CD4-positive, alpha-beta T cell treated with Interleukin-21 for 1 hour (primary cell): ENCODE measurements at regions not wholly inside any gene's neighbourhood (a gene's known extent, or its start where the extent isn't known, plus 50 kb on each side); places are given as distances from the start of the nearest gene placed in this dataset.
"Not testable (repeated sequence)": the region's sequence is repeated elsewhere in the genome, so short reads cannot be mapped to it uniquely, and the experiment has no call there.

ENCODE experiments used
- DNase-seq: peaks from one replicate; pipeline ENCODE4 v3.0.0-alpha.2; 2020

- no peak for DNase-seq
These were observed 816.9 kb upstream of the SLC10A2 start for GRCh38 chr13:103883164-103883563.

GRCh38 chr13:103880146-103880545, 813.9 kb upstream of the SLC10A2 start:
- DNase-seq = not testable (repeated sequence)

- DNase-seq = no peak
These were observed 812.8 kb upstream of the SLC10A2 start for GRCh38 chr13:103878891-103879605.

GRCh38 chr13:103876571-103876970, 810.4 kb upstream of the SLC10A2 start:
- no peak for DNase-seq

- DNase-seq = no peak
These were observed 807.5 kb upstream of the SLC10A2 start for GRCh38 chr13:103873725-103874124.

GRCh38 chr13:103866048-103866447, 799.8 kb upstream of the SLC10A2 start:
- DNase-seq = no peak

GRCh38 chr13:103862525-103862924, 796.3 kb upstream of the SLC10A2 start:
- DNase-seq = no peak

GRCh38 chr13:103859952-103860351, 793.7 kb upstream of the SLC10A2 start:
- no peak for DNase-seq

- DNase-seq = no peak
These were observed 785.8 kb upstream of the SLC10A2 start for GRCh38 chr13:103852036-103852435.

- no peak for DNase-seq
These were observed 778.3 kb upstream of the SLC10A2 start for GRCh38 chr13:103844471-103844870.

GRCh38 chr13:103839460-103839859, 773.2 kb upstream of the SLC10A2 start:
- no peak for DNase-seq

GRCh38 chr13:103835052-103835451, 768.8 kb upstream of the SLC10A2 start:
- DNase-seq = no peak

GRCh38 chr13:103833294-103833852, 767.2 kb upstream of the SLC10A2 start:
- DNase-seq = no peak

- DNase-seq = no peak
These were observed 749.4 kb upstream of the SLC10A2 start for GRCh38 chr13:103815619-103816018.

GRCh38 chr13:103812971-103813370, 746.8 kb upstream of the SLC10A2 start:
- DNase-seq = no peak

GRCh38 chr13:103812558-103812957, 746.3 kb upstream of the SLC10A2 start:
- DNase-seq = no peak

GRCh38 chr13:103810026-103810425, 743.8 kb upstream of the SLC10A2 start:
- DNase-seq = no peak

- DNase-seq = no peak
These were observed 739.6 kb upstream of the SLC10A2 start for GRCh38 chr13:103805771-103806170.

GRCh38 chr13:103803349-103803748, 737.1 kb upstream of the SLC10A2 start:
- DNase-seq = no peak

GRCh38 chr13:103799028-103799427, 732.8 kb upstream of the SLC10A2 start:
- no peak for DNase-seq

GRCh38 chr13:103795892-103796478, 729.8 kb upstream of the SLC10A2 start:
- no peak for DNase-seq

- DNase-seq = no peak
These were observed 728.3 kb upstream of the SLC10A2 start for GRCh38 chr13:103794526-103794925.

- DNase-seq = no peak
These were observed 721.9 kb upstream of the SLC10A2 start for GRCh38 chr13:103788061-103788652.

- no peak for DNase-seq
These were observed 706.4 kb upstream of the SLC10A2 start for GRCh38 chr13:103772576-103772975.
